ENCODE measurements at regions not wholly inside any gene's neighbourhood (a gene's known extent, or its start where the extent isn't known, plus 50 kb on each side); places are given as distances from the start of the nearest gene placed in this dataset.

GRCh38 chr3:34444137-34444536 is 645.7 kb downstream of the PDCD6IP start:
- H3K36me3 Mint-ChIP-seq (ENCODE audit: low read depth) = peaks cover 5% of the 10 kb centered on the region; the same call in 2 of the 3 replicates
- H3K4me3 ChIP-seq = no peak overlapping the region

More at GRCh38 chr3:34444137-34444536, 645.7 kb downstream of the PDCD6IP start:
- peaks cover 38% of the 10 kb centered on the region; the same call in 2 of the 3 replicates for H3K9me3 Mint-ChIP-seq
- TF ChIP-seq CTCF (conservative IDR thresholded peaks at IDR 0.05; ENCODE audit: low read depth in 2 of 2) = no peak
- TF ChIP-seq ZNF114 (CRISPR knock-in tag; IDR thresholded peaks at IDR 0.05) = no peak
- no peak for TF ChIP-seq STAT1 (IDR thresholded peaks at IDR 0.05; ENCODE audit: unreplicated experiment)
- TF ChIP-seq ZNF462 (CRISPR knock-in tag; IDR thresholded peaks at IDR 0.05) = no peak
- no peak for TF ChIP-seq POLR2AphosphoS5 (IDR thresholded peaks at IDR 0.05; ENCODE audit: low read depth)
- no peak for TF ChIP-seq NANOG (IDR thresholded peaks at IDR 0.05; ENCODE audit: borderline replicate concordance)
- TF ChIP-seq EZH2 (IDR thresholded peaks at IDR 0.05; ENCODE audit: low read depth, unreplicated experiment) = no peak
- no peak for TF ChIP-seq EZH2phosphoT487 (IDR thresholded peaks at IDR 0.05; ENCODE audit: unreplicated experiment)
- no peak for TF ChIP-seq REST (IDR thresholded peaks at IDR 0.05; ENCODE audit: unreplicated experiment)
- TF ChIP-seq ETS1 (IDR thresholded peaks at IDR 0.05) = no peak
- TF ChIP-seq ZNF331 (CRISPR knock-in tag; IDR thresholded peaks at IDR 0.05; ENCODE audit: low read depth) = no peak
- TF ChIP-seq JUNB (IDR thresholded peaks at IDR 0.05; ENCODE audit: unreplicated experiment) = no peak
- Histone ChIP-seq H3K79me2 (replicated peaks; ENCODE audit: insufficient read depth) (no peaks in the 10 kb centered on the region), H2AFZ (no peak overlapping the region), H3K4me1 (ENCODE audit: insufficient read depth) (no peaks in the 10 kb centered on the region), H3K36me3 (ENCODE audit: insufficient read depth) (no peaks in the 10 kb centered on the region), H3K27ac (ENCODE audit: low read depth) (no peak overlapping the region), H4K20me1 (replicated peaks; ENCODE audit: insufficient read depth) (no peaks in the 10 kb centered on the region), H3K27me3 (ENCODE audit: insufficient read depth) (no peaks in the 10 kb centered on the region), H3K4me2 (no peak overlapping the region), H3K9me2 (ENCODE audit: insufficient read depth) (no peaks in the 10 kb centered on the region; the same call in 1 of the 2 replicates), H3F3A (replicated peaks; ENCODE audit: low read depth) (no peaks in the 10 kb centered on the region)
- H3K4me3 Mint-ChIP-seq = no peak overlapping the region
- no peak for ATAC-seq
- no peak overlapping the region for H3K27ac Mint-ChIP-seq
- H3K4me1 Mint-ChIP-seq = no peaks in the 10 kb centered on the region
- peaks cover 1% of the 10 kb centered on the region for H3K27me3 Mint-ChIP-seq (ENCODE audit: insufficient read depth, low read depth, poor library complexity)
- no peak for DNase-seq (ENCODE audit: low spot score)

Measured in GM23338 (cell line).